ENCODE measurements at regions not wholly inside any gene's neighbourhood (a gene's known extent, or its start where the extent isn't known, plus 50 kb on each side); places are given as distances from the start of the nearest gene placed in this dataset.

DNA sequence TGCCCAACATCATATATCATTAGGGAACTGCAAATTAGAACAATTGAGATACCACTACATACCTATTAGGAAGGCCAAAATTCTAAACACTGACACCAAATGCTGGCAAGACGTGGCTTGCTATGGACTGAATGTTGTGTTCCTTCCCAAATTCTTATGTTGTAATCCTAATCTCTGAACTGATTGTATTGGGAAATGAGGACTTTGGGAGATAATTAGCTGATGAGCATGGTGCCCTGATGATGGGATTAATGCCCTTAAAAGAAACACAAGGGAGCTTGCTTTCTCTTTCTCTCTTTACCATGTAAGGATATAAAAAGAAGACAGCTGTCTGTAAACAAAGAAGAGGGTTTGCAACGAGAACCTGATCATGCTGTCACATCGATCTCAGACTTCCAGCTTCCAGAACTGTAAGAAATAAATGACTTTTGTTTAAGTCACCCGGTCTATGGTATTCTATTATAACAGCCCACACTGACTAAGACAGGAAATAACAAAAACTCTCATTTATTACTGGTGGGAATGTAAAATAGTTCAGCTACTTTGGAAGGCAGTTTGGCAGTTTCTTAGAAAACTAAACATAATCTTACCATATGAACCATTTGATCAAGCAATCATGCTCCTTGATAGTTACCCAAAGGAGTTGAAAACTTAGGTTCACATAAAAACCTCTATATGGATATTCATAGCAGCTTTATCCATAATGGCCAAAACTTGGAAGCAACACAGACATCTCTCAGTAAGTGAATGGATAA, 458.3 kb upstream of the CBLB start:
- no peaks in the 10 kb centered on the region for H3K36me3 ChIP-seq (ENCODE audit: control insufficient read depth, insufficient read depth, low read length)
- H3K27ac ChIP-seq (ENCODE audit: low read depth, low read length, severe bottlenecking) = no peak overlapping the region
- 70% methylated on average over 2 of the region's 4 CpGs; no CpG with 5 or more reads in 1 of the 2 experiments for WGBS, 2 experiments (ENCODE audit: insufficient coverage in 2 of 2)
- peaks cover 9% of the 10 kb centered on the region for H3K9me3 ChIP-seq (ENCODE audit: control insufficient read depth, low read length)
- H3K4me3 ChIP-seq (ENCODE audit: extremely low read depth, insufficient read depth, low read length, poor library complexity, severe bottlenecking) = no peak overlapping the region
- no peaks in the 10 kb centered on the region for H3K4me1 ChIP-seq (ENCODE audit: control insufficient read depth, insufficient read depth, low read length, poor library complexity, severe bottlenecking)

GRCh38 chr3:106327696-106328025, 458.8 kb upstream of the CBLB start:
- H3K4me1 ChIP-seq (ENCODE audit: control insufficient read depth, insufficient read depth, low read length, poor library complexity, severe bottlenecking) = no peaks in the 10 kb centered on the region
- peaks cover 9% of the 10 kb centered on the region for H3K9me3 ChIP-seq (ENCODE audit: control insufficient read depth, low read length)
- H3K4me3 ChIP-seq (ENCODE audit: extremely low read depth, insufficient read depth, low read length, poor library complexity, severe bottlenecking) = no peak overlapping the region
- 86 to 100% methylated on average over 1 of the region's 1 CpG for whole genome bisulfite sequencing, 2 experiments (ENCODE audit: insufficient coverage in 2 of 2)
- no peak overlapping the region for H3K27ac ChIP-seq (ENCODE audit: low read depth, low read length, severe bottlenecking)
- H3K36me3 ChIP-seq (ENCODE audit: control insufficient read depth, insufficient read depth, low read length) = no peaks in the 10 kb centered on the region

- no CpG with 5 or more reads among the region's 2 CpGs for WGBS, 2 experiments (ENCODE audit: insufficient coverage in 2 of 2)
- no peak overlapping the region for H3K4me3 ChIP-seq (ENCODE audit: extremely low read depth, insufficient read depth, low read length, poor library complexity, severe bottlenecking)
Measured at GRCh38 chr3:106328224-106328623, 459.4 kb upstream of the CBLB start.

DNA sequence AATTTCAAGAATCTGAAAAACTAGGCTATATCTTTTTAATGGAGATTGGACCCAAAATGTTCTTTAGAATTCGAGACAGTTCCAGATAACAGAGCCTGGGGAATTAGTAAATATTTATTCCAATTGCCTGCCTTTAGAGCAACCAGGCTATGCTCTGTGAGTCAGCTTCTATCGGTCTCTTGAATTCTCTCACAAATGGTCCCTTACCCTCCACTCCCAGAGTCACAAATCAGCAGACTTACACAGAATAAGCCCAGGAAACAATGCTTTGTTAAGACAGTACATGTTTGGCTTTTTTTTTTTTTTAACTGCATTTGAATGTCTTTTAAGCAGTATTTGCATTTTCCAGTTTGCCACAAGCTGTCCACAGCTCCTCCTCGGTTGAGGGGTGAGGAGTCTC, 460.7 kb upstream of the CBLB start:
- 86 to 100% methylated on average over 2 of the region's 3 CpGs for WGBS, 2 experiments (ENCODE audit: insufficient coverage in 2 of 2)
- Histone ChIP-seq H3K4me1 (ENCODE audit: control insufficient read depth, insufficient read depth, low read length, poor library complexity, severe bottlenecking) (no peaks in the 10 kb centered on the region), H3K4me3 (ENCODE audit: extremely low read depth, insufficient read depth, low read length, poor library complexity, severe bottlenecking) (no peak overlapping the region), H3K9me3 (ENCODE audit: control insufficient read depth, low read length) (peaks cover under 1% of the 10 kb centered on the region), H3K36me3 (ENCODE audit: control insufficient read depth, insufficient read depth, low read length) (no peaks in the 10 kb centered on the region), H3K27ac (ENCODE audit: low read depth, low read length, severe bottlenecking) (no peak overlapping the region)

More at GRCh38 chr3:106328224-106328623, 459.4 kb upstream of the CBLB start:
- peaks cover 9% of the 10 kb centered on the region for H3K9me3 ChIP-seq (ENCODE audit: control insufficient read depth, low read length)
- H3K27ac ChIP-seq (ENCODE audit: low read depth, low read length, severe bottlenecking) = no peak overlapping the region
- H3K36me3 ChIP-seq (ENCODE audit: control insufficient read depth, insufficient read depth, low read length) = no peaks in the 10 kb centered on the region
- no peaks in the 10 kb centered on the region for H3K4me1 ChIP-seq (ENCODE audit: control insufficient read depth, insufficient read depth, low read length, poor library complexity, severe bottlenecking)

GRCh38 chr3:106331636-106332035, 462.8 kb upstream of the CBLB start:
- Histone ChIP-seq H3K36me3 (ENCODE audit: control insufficient read depth, insufficient read depth, low read length) (no peaks in the 10 kb centered on the region), H3K4me1 (ENCODE audit: control insufficient read depth, insufficient read depth, low read length, poor library complexity, severe bottlenecking) (no peaks in the 10 kb centered on the region), H3K4me3 (ENCODE audit: extremely low read depth, insufficient read depth, low read length, poor library complexity, severe bottlenecking) (no peak overlapping the region), H3K27ac (ENCODE audit: low read depth, low read length, severe bottlenecking) (no peak overlapping the region), H3K9me3 (ENCODE audit: control insufficient read depth, low read length) (no peaks in the 10 kb centered on the region)

DNA sequence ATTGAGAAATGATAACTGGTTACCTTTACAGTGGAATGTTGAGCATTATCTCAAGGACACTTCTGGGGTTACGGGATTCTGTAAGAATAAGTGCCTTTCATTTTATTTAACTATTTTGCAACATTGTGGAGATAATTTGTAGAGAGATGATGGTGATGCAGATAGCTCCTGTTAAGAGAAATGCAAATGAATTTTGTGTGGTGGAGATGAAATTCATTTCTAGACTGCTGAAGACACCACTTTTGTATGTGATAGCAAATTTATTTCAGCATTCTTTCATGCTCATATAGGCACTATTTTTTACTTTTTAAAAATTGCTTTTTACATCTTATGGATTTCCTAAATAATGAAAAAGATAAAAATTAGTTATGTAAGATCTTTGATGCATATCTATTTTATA, 463.3 kb upstream of the CBLB start:
- Histone ChIP-seq H3K4me1 (ENCODE audit: control insufficient read depth, insufficient read depth, low read length, poor library complexity, severe bottlenecking) (no peaks in the 10 kb centered on the region), H3K27ac (ENCODE audit: low read depth, low read length, severe bottlenecking) (no peak overlapping the region), H3K4me3 (ENCODE audit: extremely low read depth, insufficient read depth, low read length, poor library complexity, severe bottlenecking) (no peak overlapping the region), H3K36me3 (ENCODE audit: control insufficient read depth, insufficient read depth, low read length) (no peaks in the 10 kb centered on the region), H3K9me3 (ENCODE audit: control insufficient read depth, low read length) (no peaks in the 10 kb centered on the region)
- WGBS, 2 experiments (ENCODE audit: insufficient coverage in 2 of 2) = no CpG with 5 or more reads among the region's 1 CpG

DNA sequence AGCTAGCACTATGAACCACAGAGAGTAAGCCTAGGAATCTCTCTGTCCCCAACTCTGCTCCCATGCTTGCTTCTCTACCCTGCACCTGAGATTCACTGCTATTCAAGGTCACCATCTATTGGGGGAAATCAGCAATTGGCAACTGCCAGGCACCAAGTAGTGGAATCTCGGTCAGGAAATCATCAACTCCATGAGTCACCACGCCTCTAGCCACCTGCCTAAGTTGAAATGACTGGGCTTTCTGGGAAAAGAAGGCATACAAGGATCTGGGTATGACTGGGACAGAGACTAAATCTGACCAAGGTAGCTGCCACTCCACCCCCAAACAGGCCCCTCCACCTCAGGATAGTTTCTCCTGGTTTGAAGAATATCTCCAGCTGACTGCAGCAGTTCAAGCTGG, 464.1 kb upstream of the CBLB start:
- Histone ChIP-seq H3K9me3 (ENCODE audit: control insufficient read depth, low read length) (no peaks in the 10 kb centered on the region), H3K4me1 (ENCODE audit: control insufficient read depth, insufficient read depth, low read length, poor library complexity, severe bottlenecking) (no peaks in the 10 kb centered on the region), H3K36me3 (ENCODE audit: control insufficient read depth, insufficient read depth, low read length) (no peaks in the 10 kb centered on the region), H3K4me3 (ENCODE audit: extremely low read depth, insufficient read depth, low read length, poor library complexity, severe bottlenecking) (no peak overlapping the region), H3K27ac (ENCODE audit: low read depth, low read length, severe bottlenecking) (no peak overlapping the region)
- WGBS, 2 experiments (ENCODE audit: insufficient coverage in 2 of 2) = 84 to 100% methylated on average over 1 to 2 of the region's 2 CpGs

GRCh38 chr3:106333911-106334618, 465.3 kb upstream of the CBLB start:
- H3K9me3 ChIP-seq (ENCODE audit: control insufficient read depth, low read length) = no peaks in the 10 kb centered on the region
- no CpG with 5 or more reads among the region's 3 CpGs for WGBS, 2 experiments (ENCODE audit: insufficient coverage in 2 of 2)
- no peak overlapping the region for H3K27ac ChIP-seq (ENCODE audit: low read depth, low read length, severe bottlenecking)
- no peak overlapping the region for H3K4me3 ChIP-seq (ENCODE audit: extremely low read depth, insufficient read depth, low read length, poor library complexity, severe bottlenecking)
- H3K36me3 ChIP-seq (ENCODE audit: control insufficient read depth, insufficient read depth, low read length) = no peaks in the 10 kb centered on the region
- no peaks in the 10 kb centered on the region for H3K4me1 ChIP-seq (ENCODE audit: control insufficient read depth, insufficient read depth, low read length, poor library complexity, severe bottlenecking)

DNA sequence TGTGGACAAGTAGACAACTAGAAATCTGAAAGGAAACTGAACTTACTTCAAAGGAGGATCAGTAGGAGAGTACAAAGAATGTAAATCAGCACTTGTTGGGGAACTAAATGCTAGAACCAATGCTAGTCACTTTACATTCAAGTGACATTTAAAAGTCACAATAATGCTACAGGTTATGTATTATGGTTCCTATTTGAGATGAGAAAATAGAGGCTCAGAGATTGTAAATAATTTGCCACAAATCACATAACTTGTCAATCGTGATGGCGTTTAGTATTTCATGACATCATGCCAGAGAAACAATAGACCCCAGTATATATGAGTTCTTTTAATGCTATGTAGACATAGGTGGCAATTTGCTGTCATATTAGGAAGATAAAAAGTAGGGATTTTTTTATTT, 467.8 kb upstream of the CBLB start:
- no peaks in the 10 kb centered on the region for H3K4me1 ChIP-seq (ENCODE audit: control insufficient read depth, insufficient read depth, low read length, poor library complexity, severe bottlenecking)
- H3K36me3 ChIP-seq (ENCODE audit: control insufficient read depth, insufficient read depth, low read length) = no peaks in the 10 kb centered on the region
- no peak overlapping the region for H3K27ac ChIP-seq (ENCODE audit: low read depth, low read length, severe bottlenecking)
- no peak overlapping the region for H3K4me3 ChIP-seq (ENCODE audit: extremely low read depth, insufficient read depth, low read length, poor library complexity, severe bottlenecking)
- no peaks in the 10 kb centered on the region for H3K9me3 ChIP-seq (ENCODE audit: control insufficient read depth, low read length)
- WGBS, 2 experiments (ENCODE audit: insufficient coverage in 2 of 2) = no CpG with 5 or more reads among the region's 2 CpGs

- Histone ChIP-seq H3K4me1 (ENCODE audit: control insufficient read depth, insufficient read depth, low read length, poor library complexity, severe bottlenecking) (no peaks in the 10 kb centered on the region), H3K36me3 (ENCODE audit: control insufficient read depth, insufficient read depth, low read length) (no peaks in the 10 kb centered on the region), H3K4me3 (ENCODE audit: extremely low read depth, insufficient read depth, low read length, poor library complexity, severe bottlenecking) (no peak overlapping the region), H3K9me3 (ENCODE audit: control insufficient read depth, low read length) (no peaks in the 10 kb centered on the region), H3K27ac (ENCODE audit: low read depth, low read length, severe bottlenecking) (no peak overlapping the region)
- whole genome bisulfite sequencing, 2 experiments (ENCODE audit: insufficient coverage in 2 of 2) = 75 to 100% methylated on average over 1 of the region's 1 CpG
Measured at GRCh38 chr3:106337116-106337515, 468.3 kb upstream of the CBLB start.

GRCh38 chr3:106338582-106339214, 469.9 kb upstream of the CBLB start:
- no peak overlapping the region for H3K4me3 ChIP-seq (ENCODE audit: extremely low read depth, insufficient read depth, low read length, poor library complexity, severe bottlenecking)
- no peaks in the 10 kb centered on the region for H3K9me3 ChIP-seq (ENCODE audit: control insufficient read depth, low read length)
- no peaks in the 10 kb centered on the region for H3K4me1 ChIP-seq (ENCODE audit: control insufficient read depth, insufficient read depth, low read length, poor library complexity, severe bottlenecking)
- H3K36me3 ChIP-seq (ENCODE audit: control insufficient read depth, insufficient read depth, low read length) = no peaks in the 10 kb centered on the region
- no peak overlapping the region for H3K27ac ChIP-seq (ENCODE audit: low read depth, low read length, severe bottlenecking)
- WGBS, 2 experiments (ENCODE audit: insufficient coverage in 2 of 2) = 93 to 100% methylated on average over 1 to 3 of the region's 5 CpGs
